ENCODE measurements at regions not wholly inside any gene's neighbourhood (a gene's known extent, or its start where the extent isn't known, plus 50 kb on each side); places are given as distances from the start of the nearest gene placed in this dataset.

DNA sequence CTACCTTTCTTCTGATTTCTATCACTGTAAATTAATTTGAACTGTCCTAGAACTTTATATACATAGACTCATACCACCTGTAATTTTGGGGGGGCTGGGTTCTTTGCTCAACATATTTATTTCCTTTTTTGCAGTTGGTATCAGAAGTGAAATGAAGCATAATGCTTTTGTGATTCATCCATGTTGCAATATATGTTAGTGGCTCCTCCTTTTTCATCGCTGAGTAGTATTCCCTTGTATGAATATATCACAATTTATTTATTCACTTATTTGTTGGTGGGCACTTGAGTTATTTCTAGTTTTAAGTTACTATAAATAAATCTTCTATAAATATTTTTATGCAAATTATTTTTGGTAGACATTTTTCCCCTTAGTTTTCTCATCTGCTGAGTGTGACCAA, 336.4 kb downstream of the HS3ST3B1 start:
- no peak overlapping the region for H3K9ac ChIP-seq (ENCODE audit: extremely low read depth, low read length, poor library complexity, severe bottlenecking)
- no peak overlapping the region for H3K27ac ChIP-seq (ENCODE audit: low read depth, low read length)
- no peak for DNase-seq
- Mint-ChIP-seq H3K4me1 (no peaks in the 10 kb centered on the region), H3K9me3 (no peaks in the 10 kb centered on the region), H3K4me3 (no peak overlapping the region), H3K27me3 (ENCODE audit: insufficient read depth) (peaks cover 3% of the 10 kb centered on the region), H3K36me3 (ENCODE audit: low read depth) (no peaks in the 10 kb centered on the region), H3K27ac (no peak overlapping the region)
- no peaks in the 10 kb centered on the region for H3K4me1 ChIP-seq (ENCODE audit: control insufficient read depth, insufficient read depth, low read length)
- no CpG with 5 or more reads among the region's 1 CpG for WGBS, 2 experiments (ENCODE audit: insufficient coverage in 1 of 2, insufficient read length in 1 of 2)
- H3K27me3 ChIP-seq (ENCODE audit: control insufficient read depth, insufficient read depth, low read length, poor library complexity, severe bottlenecking) = no peaks in the 10 kb centered on the region
- no peak overlapping the region for H3K4me3 ChIP-seq (ENCODE audit: low read length)
- H3K36me3 ChIP-seq (ENCODE audit: control insufficient read depth, insufficient read depth, low read length) = no peaks in the 10 kb centered on the region
- no peak for TF ChIP-seq CTCF (conservative IDR thresholded peaks at IDR 0.05)
- H3K9me3 ChIP-seq (ENCODE audit: control insufficient read depth, low read length) = no peaks in the 10 kb centered on the region

DNA sequence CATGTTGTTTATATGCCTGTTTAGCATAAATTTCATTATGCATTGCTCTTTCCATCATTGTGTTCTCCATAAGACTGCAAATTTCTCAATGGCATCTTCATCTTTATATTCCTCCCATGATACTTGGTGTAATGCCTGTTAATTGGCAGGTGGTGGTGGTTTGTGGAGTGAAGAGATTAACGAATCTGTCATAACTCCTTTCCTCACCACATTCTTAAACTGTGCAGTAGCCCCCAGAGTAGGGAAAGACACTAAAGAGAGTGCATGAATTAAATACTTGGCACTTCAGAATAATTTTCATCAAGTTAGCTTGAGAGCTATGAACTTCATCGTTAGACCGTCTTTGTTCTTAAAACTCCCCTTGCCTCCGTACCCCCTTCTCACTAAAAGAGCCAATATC, 329.7 kb downstream of the HS3ST3B1 start:
- H3K27me3 ChIP-seq (ENCODE audit: control insufficient read depth, insufficient read depth, low read length, poor library complexity, severe bottlenecking) = no peaks in the 10 kb centered on the region
- H3K36me3 ChIP-seq (ENCODE audit: control insufficient read depth, insufficient read depth, low read length) = no peaks in the 10 kb centered on the region
- H3K4me3 ChIP-seq (ENCODE audit: low read length) = no peak overlapping the region
- no peak for DNase-seq
- no peak overlapping the region for H3K4me3 Mint-ChIP-seq
- H3K36me3 Mint-ChIP-seq (ENCODE audit: low read depth) = no peaks in the 10 kb centered on the region
- H3K27ac ChIP-seq (ENCODE audit: low read depth, low read length) = no peak overlapping the region
- no peaks in the 10 kb centered on the region for H3K4me1 ChIP-seq (ENCODE audit: control insufficient read depth, insufficient read depth, low read length)
- H3K9ac ChIP-seq (ENCODE audit: extremely low read depth, low read length, poor library complexity, severe bottlenecking) = no peak overlapping the region
- no peaks in the 10 kb centered on the region for H3K9me3 ChIP-seq (ENCODE audit: control insufficient read depth, low read length)
- H3K27me3 Mint-ChIP-seq (ENCODE audit: insufficient read depth) = peaks cover 10% of the 10 kb centered on the region
- H3K9me3 Mint-ChIP-seq = no peaks in the 10 kb centered on the region
- TF ChIP-seq CTCF (conservative IDR thresholded peaks at IDR 0.05) = no peak
- peaks cover 3% of the 10 kb centered on the region for H3K4me1 Mint-ChIP-seq
- 91 to 97% methylated on average over 3 of the region's 4 CpGs for WGBS, 2 experiments (ENCODE audit: insufficient coverage in 1 of 2, insufficient read length in 1 of 2)
- no peak overlapping the region for H3K27ac Mint-ChIP-seq

DNA sequence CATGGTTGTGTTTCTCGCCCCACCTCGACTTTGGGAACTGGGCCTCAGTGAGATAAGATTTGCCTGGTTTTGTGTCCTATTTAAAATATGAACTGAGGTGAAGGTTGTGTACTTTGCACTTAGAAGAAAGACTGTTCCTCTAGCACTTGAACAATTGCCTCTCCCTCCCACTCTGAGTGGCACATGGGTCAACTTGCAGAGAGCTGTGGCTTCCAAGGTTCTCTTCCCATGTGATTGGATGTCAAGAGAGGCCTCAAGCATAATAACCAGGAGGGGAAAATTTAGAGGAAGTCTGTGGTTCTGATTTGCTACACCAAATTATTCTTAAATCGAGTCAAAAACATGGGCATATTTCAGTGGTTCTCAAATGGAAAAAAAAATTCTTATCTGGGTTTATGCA, 329.2 kb downstream of the HS3ST3B1 start:
- 94 to 100% methylated on average over 1 to 3 of the region's 3 CpGs for WGBS, 2 experiments (ENCODE audit: insufficient coverage in 1 of 2, insufficient read length in 1 of 2)
- no peak overlapping the region for H3K4me3 Mint-ChIP-seq
- Histone ChIP-seq H3K9me3 (ENCODE audit: control insufficient read depth, low read length) (no peaks in the 10 kb centered on the region), H3K27me3 (ENCODE audit: control insufficient read depth, insufficient read depth, low read length, poor library complexity, severe bottlenecking) (no peaks in the 10 kb centered on the region), H3K4me3 (ENCODE audit: low read length) (no peak overlapping the region), H3K27ac (ENCODE audit: low read depth, low read length) (no peak overlapping the region), H3K36me3 (ENCODE audit: control insufficient read depth, insufficient read depth, low read length) (no peaks in the 10 kb centered on the region), H3K9ac (ENCODE audit: extremely low read depth, low read length, poor library complexity, severe bottlenecking) (no peak overlapping the region), H3K4me1 (ENCODE audit: control insufficient read depth, insufficient read depth, low read length) (no peaks in the 10 kb centered on the region)
- no peak for DNase-seq
- H3K27me3 Mint-ChIP-seq (ENCODE audit: insufficient read depth) = peaks cover 13% of the 10 kb centered on the region
- no peak for TF ChIP-seq CTCF (conservative IDR thresholded peaks at IDR 0.05)
- no peaks in the 10 kb centered on the region for H3K9me3 Mint-ChIP-seq
- H3K36me3 Mint-ChIP-seq (ENCODE audit: low read depth) = no peaks in the 10 kb centered on the region
- H3K4me1 Mint-ChIP-seq = peaks cover 3% of the 10 kb centered on the region
- no peak overlapping the region for H3K27ac Mint-ChIP-seq
